PFSK-1 (cell line): ENCODE measurements at regions not wholly inside any gene's neighbourhood (a gene's known extent, or its start where the extent isn't known, plus 50 kb on each side); places are given as distances from the start of the nearest gene placed in this dataset.

Experiments
- FOXP2 ChIP-seq: optimal IDR thresholded peaks from 2 replicates; pipeline ENCODE3; 2011; ENCODE audit warnings: borderline replicate concordance, control low read depth, inconsistent platforms; ENCODE audit not compliant: insufficient read depth; ENCODE audit errors: extremely low read length, extremely low read depth
- POLR2AphosphoS5 ChIP-seq: IDR thresholded peaks from 2 replicates; pipeline ENCODE4 v1.6.1; 2012; ENCODE audit warnings: low read depth, mild to moderate bottlenecking, control low read depth, low read length, moderate library complexity
- REST ChIP-seq, 2 experiments: IDR thresholded peaks; 2 replicates each; pipeline versions ENCODE4 v1.6.1 to v1.8.0; 2011 to 2012; ENCODE audit warnings: low read depth in 2 of 2, low read length in 2 of 2, control low read depth in 1 of 2, inconsistent platforms in 1 of 2, mild to moderate bottlenecking in 1 of 2, moderate library complexity in 1 of 2; ENCODE audit not compliant: insufficient read depth in 1 of 2
- SIN3A ChIP-seq: IDR thresholded peaks from 2 replicates; pipeline ENCODE4 v1.6.1; 2012; ENCODE audit warnings: mild to moderate bottlenecking, low read length, moderate library complexity, borderline replicate concordance; ENCODE audit not compliant: insufficient read depth
- TAF1 ChIP-seq: IDR thresholded peaks from 2 replicates; pipeline ENCODE4 v1.6.1; 2012; ENCODE audit warnings: low read length, control low read depth, borderline replicate concordance; ENCODE audit not compliant: insufficient read depth

DNA sequence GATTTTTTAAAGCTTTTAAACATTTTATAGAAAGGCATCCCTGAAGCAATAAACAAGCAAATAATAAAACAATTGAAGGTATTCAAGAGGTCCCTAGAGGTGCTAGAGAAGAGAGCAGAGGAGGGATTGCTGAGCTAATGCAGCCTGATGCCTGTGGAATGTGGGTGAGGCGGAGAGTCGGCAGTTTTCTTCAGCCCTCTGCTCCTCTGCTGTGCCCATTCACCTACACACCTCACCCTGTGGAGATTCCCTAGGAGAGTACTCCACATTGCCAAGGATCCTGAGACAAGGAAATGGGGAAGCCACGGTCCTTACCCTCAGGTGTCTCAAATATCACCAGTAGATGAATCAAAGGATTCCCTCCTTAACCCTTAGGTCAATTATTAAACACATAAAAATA, 199.8 kb upstream of the POU3F2 start:
- TF ChIP-seq REST (IDR thresholded peaks at IDR 0.05; ENCODE audit: insufficient read depth in 1 of 2, low read depth in 2 of 2, low read length in 2 of 2): no peak
- no peak for TF ChIP-seq TAF1
- no peak for TF ChIP-seq POLR2AphosphoS5
- no peak for TF ChIP-seq SIN3A
- no peak for TF ChIP-seq FOXP2

GRCh38 chr6:98635191-98635590, 199.2 kb upstream of the POU3F2 start:
- TF ChIP-seq SIN3A (no peak), REST (IDR thresholded peaks at IDR 0.05; ENCODE audit: insufficient read depth in 1 of 2, low read depth in 2 of 2, low read length in 2 of 2) (no peak), POLR2AphosphoS5 (no peak), FOXP2 (no peak), TAF1 (no peak)

- TF ChIP-seq REST (IDR thresholded peaks at IDR 0.05; ENCODE audit: insufficient read depth in 1 of 2, low read depth in 2 of 2, low read length in 2 of 2): no peak
- no peak for TF ChIP-seq FOXP2
Observed at GRCh38 chr6:98636941-98637340, 197.4 kb upstream of the POU3F2 start.

GRCh38 chr6:98639089-98639635, 195.2 kb upstream of the POU3F2 start:
- TF ChIP-seq REST (IDR thresholded peaks at IDR 0.05; ENCODE audit: insufficient read depth in 1 of 2, low read depth in 2 of 2, low read length in 2 of 2): no peak
- no peak for TF ChIP-seq SIN3A
- TF ChIP-seq TAF1: no peak
- no peak for TF ChIP-seq POLR2AphosphoS5
- no peak for TF ChIP-seq FOXP2

DNA sequence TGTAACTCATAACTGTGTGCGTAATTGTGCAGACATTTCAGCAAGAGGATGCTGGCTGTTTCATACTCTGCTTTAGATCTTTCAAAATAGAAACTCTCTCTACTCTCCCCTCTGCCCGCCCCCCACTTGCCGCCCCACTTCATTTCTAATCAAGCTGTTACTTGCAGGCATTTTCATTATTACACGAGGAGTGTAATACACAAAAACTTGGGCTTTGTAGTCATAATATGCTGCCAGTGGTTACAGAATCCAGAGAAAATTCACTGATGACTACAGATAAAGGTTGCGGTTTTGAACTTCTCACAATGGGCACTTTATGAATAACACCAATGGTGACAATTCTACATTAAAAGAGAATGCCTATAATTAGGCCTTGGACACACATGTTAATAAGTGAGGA, 194.0 kb upstream of the POU3F2 start:
- TF ChIP-seq SIN3A (no peak), TAF1 (no peak), FOXP2 (no peak), REST (IDR thresholded peaks at IDR 0.05; ENCODE audit: insufficient read depth in 1 of 2, low read depth in 2 of 2, low read length in 2 of 2) (no peak), POLR2AphosphoS5 (no peak)
